Mammary epithelial cell (primary cell): ENCODE measurements at regions not wholly inside any gene's neighbourhood (a gene's known extent, or its start where the extent isn't known, plus 50 kb on each side); places are given as distances from the start of the nearest gene placed in this dataset.

Experiments used
- EZH2 ChIP-seq: IDR thresholded peaks from 2 replicates; pipeline ENCODE4 v1.6.1; 2012; ENCODE audit warnings: low read length, inconsistent platforms, borderline replicate concordance
- TF ChIP-seq, protein P1 (sequence below), 2 donors: IDR thresholded peaks in 1 of 2; conservative IDR thresholded peaks in 1 of 2; 2 replicates each; pipeline ENCODE4 v1.5.1; 2011 to 2012; ENCODE audit warnings: inconsistent platforms in 2 of 2, low read length in 2 of 2, mild to moderate bottlenecking in 2 of 2, control low read depth in 1 of 2, low read depth in 1 of 2; ENCODE audit not compliant: insufficient read depth in 1 of 2; ENCODE audit errors: extremely low read depth in 1 of 2

DNA sequence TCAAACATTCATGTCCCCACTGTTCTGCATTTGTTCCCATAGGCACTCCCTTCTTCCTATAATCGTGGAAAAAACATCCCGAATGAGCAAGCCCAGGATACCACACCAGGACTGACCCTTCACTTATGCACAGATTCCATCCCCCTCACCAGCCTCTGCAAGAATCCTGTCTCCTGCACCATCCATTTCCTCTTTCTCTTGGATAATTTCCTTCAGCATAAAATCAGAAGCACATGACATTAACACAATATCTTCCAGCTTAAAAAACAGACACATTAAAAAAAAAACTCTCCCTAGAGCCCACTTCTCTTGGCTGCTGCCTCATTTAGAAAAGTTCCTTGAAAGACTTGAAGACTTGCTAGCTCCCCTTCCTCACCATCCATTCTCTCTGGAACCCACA, 120.9 kb upstream of the CPSF6 start:
- TF ChIP-seq, protein P1, sequence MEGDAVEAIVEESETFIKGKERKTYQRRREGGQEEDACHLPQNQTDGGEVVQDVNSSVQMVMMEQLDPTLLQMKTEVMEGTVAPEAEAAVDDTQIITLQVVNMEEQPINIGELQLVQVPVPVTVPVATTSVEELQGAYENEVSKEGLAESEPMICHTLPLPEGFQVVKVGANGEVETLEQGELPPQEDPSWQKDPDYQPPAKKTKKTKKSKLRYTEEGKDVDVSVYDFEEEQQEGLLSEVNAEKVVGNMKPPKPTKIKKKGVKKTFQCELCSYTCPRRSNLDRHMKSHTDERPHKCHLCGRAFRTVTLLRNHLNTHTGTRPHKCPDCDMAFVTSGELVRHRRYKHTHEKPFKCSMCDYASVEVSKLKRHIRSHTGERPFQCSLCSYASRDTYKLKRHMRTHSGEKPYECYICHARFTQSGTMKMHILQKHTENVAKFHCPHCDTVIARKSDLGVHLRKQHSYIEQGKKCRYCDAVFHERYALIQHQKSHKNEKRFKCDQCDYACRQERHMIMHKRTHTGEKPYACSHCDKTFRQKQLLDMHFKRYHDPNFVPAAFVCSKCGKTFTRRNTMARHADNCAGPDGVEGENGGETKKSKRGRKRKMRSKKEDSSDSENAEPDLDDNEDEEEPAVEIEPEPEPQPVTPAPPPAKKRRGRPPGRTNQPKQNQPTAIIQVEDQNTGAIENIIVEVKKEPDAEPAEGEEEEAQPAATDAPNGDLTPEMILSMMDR (conservative IDR thresholded peaks at IDR 0.05 in 1 of 2, IDR thresholded peaks at IDR 0.05 in 1 of 2; ENCODE audit: extremely low read depth in 1 of 2, insufficient read depth in 1 of 2, low read depth in 1 of 2, low read length in 2 of 2), result no peak
- TF ChIP-seq EZH2, result no peak
